Right renal cortex interstitium (tissue), 3 donors: ENCODE measurements at regions not wholly inside any gene's neighbourhood (a gene's known extent, or its start where the extent isn't known, plus 50 kb on each side); places are given as distances from the start of the nearest gene placed in this dataset.

Experiments used
- DNase-seq, 3 donors: peaks; one replicate each; pipeline ENCODE4 v3.0.0-alpha.2; 2013; ENCODE audit warnings: low read depth in 3 of 3, low spot score in 2 of 3

GRCh38 chr1:90650401-90650800 is 66.7 kb downstream of the BARHL2 start:
- no peak for DNase-seq

DNA sequence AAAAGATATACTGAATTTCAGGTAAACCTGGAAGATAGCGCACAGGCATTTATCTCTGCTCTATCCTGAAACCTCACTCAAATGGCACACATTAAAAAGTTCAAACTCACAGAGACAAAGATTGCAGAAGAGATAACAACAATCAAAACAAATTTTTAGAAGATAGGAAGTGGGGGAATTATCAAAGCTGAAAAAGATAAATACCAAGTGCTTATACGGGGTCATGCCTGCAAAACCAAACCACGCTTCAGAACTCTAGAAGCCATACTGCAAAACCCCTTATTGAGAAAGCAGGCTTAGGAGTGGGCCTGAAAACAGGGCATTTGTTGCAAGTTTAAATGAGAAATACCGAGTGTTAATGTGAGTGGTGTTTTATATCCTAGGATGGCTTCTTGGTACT is 76.8 kb downstream of the BARHL2 start:
- DNase-seq, result no peak

GRCh38 chr1:90622666-90623065 is 94.4 kb downstream of the BARHL2 start:
- DNase-seq, result no peak

GRCh38 chr1:90621986-90622385 is 95.1 kb downstream of the BARHL2 start:
- DNase-seq, result no peak

DNA sequence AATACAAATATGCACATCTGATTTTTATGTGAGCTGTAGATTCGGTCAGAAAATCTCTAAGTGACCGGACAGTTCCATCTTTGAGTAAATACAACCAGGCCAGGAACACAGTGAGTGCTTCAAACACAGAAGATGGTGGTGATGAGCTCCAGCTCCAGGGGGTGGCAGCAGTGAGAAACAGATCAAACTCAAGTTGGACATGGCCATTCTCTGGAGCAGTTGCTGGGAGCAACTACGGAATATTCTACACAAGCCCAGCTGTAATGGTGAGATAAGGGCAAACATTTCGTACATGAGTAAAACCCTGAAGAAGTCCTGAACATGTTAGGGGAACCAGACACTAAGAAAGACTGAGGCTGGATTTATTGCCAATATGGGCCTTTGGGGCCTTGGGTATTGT is 100.7 kb downstream of the BARHL2 start:
- no peak for DNase-seq

DNA sequence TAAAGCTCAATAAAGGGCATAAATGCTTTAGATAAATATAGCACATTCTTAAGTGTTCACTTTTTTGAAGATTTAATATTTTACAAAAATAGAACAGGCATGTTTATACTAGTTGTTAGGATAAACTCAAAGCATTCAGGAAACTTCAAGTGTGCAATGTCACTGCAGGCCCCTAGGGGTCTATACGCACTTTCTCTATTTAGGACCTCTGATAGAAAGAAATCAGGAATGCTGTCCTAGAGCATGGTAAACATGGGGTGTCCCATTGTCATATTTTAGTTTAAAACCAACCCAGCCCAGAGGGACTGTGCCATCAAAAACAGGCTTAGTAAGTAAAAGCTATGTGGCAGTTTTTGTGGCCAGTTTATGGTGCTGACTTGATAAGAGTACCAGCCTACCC is 102.2 kb downstream of the BARHL2 start:
- no peak for DNase-seq

DNA sequence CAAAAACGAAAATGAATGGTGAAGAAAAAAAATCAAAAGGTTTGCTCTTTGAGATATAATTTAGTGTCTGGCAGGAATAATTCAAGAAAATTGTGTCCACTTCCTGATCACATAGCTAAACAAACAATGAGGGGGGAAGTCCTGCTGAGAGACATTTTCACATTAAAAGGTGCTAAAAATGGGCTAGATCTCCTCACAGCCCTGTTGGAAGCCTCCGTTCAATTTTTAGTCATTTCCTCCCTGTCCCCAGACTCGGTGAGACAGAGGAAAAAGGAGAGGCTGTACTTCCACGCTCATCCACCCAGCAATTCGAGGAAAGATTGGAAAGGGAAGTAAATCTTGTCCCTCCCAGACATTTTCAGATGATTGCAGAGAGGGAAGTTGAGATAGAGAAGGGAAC is 103.7 kb downstream of the BARHL2 start:
- DNase-seq, result no peak

- DNase-seq, result no peak
Observed at GRCh38 chr1:90612033-90612432, 105.1 kb downstream of the BARHL2 start.

- no peak for DNase-seq
Observed at GRCh38 chr1:90607736-90608135, 109.4 kb downstream of the BARHL2 start.

- no peak for DNase-seq
Observed at GRCh38 chr1:90605070-90605469, 112.0 kb downstream of the BARHL2 start.

DNA sequence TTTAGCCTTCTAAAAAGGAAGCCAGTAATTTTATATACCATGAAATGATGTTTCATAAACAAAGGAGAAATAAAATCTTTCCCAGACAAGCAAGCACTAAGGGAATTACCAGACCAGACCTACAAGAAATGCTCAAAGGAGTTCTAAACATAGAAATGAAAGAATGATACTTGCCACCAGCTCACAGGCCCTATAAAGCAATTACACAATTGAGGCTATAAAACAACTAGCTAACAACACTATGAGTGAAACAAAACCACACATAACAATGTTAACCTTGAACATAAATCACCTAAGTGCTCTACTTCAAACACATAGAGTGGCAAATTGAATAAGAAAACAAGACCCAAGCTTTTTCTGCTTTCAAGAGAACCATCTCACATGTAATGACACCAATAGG is 123.8 kb downstream of the BARHL2 start:
- no peak for DNase-seq

DNA sequence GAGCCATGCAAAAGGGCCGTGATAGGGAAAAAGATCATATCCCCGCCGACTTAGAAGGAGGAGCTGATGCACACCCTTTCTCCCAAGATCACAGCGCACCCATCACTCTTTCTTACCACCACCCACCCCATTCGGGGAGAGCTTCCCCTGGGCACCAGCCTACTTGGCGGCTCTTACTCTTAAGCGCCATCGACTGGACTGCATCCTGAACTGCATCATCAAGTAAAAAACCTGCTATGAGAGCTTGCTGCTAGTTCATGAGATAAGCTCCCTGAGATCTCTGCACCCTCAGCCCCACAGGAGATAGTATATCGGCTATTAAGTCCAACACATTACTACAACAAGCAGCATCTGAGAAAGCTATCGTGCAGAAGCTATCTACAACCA is 125.1 kb downstream of the BARHL2 start:
- no peak for DNase-seq

DNA sequence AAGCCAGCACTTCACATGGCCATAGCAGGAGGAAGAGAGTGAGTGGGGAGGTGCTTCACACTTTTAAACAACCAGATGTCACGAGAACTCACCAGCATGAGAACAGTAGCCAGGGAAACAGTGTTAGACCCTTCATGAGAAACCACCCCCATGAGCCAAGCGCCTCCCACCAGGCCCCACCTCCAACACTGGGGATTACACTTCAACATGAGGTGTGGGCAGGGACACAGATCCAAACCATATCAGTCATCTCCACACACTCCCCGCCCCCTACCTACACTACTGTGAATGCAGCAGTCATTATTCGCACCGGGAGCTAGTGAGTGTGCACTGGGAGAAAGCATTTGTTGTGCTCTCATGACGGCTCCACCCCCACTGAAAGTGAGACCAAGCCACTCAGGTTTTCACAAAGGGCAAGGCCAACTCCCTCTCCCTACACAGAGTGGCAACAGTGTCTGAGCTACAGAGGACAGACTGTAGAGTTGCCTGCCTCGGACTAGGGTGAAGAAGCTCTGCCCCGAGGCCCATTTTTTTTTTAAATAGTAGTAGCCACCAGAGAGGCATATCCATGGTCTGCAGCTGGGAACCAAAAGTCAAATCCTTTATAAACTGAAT is 125.6 kb downstream of the BARHL2 start:
- no peak for DNase-seq

- DNase-seq, result no peak
Observed at GRCh38 chr1:90580176-90580575, 136.9 kb downstream of the BARHL2 start.

DNA sequence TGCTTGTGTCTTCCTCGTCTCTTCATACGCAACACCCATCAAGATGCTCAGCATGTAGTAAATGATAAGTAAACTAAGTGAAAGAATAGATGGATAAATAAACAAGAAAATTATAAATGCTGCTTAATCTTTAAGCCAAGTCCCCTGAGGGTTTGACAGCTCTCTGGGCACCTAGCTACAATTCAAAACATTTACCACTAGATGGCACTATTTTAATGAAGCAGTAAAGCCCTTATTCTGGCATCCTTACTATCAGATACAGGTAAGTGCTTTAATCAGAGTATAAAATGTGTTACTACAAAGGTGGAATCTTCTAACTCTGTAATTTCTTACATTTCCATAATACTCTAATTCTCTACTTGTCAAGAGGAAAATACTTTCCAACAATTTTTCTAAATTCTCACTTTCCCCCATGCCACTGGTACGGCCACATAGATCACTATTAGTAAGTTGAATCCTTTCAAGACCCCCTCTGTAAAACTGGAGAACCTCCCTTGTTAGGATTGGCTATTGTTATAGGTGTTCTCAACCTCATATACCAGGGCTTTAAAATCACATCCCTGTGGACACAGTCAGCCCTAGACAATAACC is 137.8 kb downstream of the BARHL2 start:
- no peak for DNase-seq

GRCh38 chr1:90574692-90575370 is 142.3 kb downstream of the BARHL2 start:
- no peak for DNase-seq

GRCh38 chr1:90573736-90574135 is 143.4 kb downstream of the BARHL2 start:
- no peak for DNase-seq

DNA sequence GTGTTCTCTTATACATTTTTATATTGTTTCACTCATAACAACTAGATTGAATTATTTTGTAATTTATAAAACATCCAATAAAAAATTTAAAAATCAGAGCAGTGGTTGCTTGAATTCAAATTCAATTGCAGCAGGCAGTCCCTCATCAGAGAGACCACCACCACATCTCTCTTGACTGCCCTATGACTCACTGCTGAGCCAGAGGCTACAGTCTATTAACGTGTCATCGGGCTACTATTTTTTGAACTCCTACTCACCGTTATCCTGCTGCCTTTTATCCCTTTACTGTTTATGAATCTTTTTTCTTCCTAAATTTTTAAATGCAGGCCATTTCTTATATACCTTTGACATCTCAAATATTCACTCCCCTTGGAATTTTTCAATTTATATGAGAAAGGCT is 144.7 kb downstream of the BARHL2 start:
- no peak for DNase-seq

GRCh38 chr1:90568436-90568835 is 148.7 kb downstream of the BARHL2 start:
- DNase-seq, result no peak

DNA sequence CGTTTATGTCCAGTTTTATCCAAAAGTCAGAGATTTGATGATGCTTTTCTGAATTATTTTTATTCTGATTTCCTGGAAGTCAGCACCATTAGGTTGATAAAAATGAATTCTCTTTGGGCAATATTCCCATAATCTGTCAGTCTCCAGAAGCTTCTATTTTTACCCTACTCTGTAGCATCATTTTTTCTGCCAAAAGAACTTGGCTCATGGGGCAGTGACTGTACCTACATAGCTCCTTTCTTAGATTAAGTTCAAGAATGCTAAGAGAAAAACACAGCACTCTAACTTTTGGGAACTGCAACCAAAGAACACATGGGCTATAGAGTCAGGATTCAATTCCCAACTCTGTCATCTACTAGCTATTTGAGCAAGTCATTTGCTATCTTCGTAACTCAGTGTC is 152.9 kb downstream of the BARHL2 start:
- no peak for DNase-seq

- no peak for DNase-seq
Observed at GRCh38 chr1:90562892-90563291, 154.2 kb downstream of the BARHL2 start.

DNA sequence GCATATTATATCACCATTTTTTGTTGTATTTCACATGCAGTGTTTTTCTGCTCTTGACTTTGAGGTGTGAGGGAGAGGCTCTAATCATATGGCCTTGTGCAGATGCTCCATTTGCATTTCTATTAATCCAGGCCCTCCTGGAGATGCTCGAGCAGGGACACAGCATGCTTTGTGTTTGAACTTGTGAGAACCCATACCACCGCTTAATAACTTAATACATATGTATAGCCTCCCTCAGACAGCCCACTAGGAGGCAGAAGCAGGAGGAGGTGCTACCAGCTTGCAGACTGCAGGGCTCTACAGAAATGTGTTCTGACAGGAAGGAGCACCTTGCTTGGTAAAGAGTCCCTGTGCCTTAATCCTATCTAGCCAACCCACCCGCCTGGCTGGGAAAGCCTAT is 155.2 kb downstream of the BARHL2 start:
- no peak for DNase-seq
